SK-N-SH (cell line): ENCODE measurements at regions not wholly inside any gene's neighbourhood (a gene's known extent, or its start where the extent isn't known, plus 50 kb on each side); places are given as distances from the start of the nearest gene placed in this dataset.
A peak's percentile ranks its signal among the peaks of the same experiment; 100 is the strongest.

Source experiments
- CTCF ChIA-PET: fragments of 300-600, 350-600 bp; formaldehyde crosslinking; extraction: SDS; loops from one replicate; lab custom pipeline; 2021; lab: Yijun Ruan, JAX
- POLR2A ChIA-PET: fragments of 350-600 bp; sonication (Branson Sonifier 250); formaldehyde crosslinking; extraction: SDS; loops from one replicate; lab custom pipeline; 2020; ENCODE audit warnings: antibody characterized with exemption, inconsistent platforms; lab: Yijun Ruan, JAX
- DNase-seq: peaks from one replicate; pipeline ENCODE4 v3.0.0; 2012
- H2AFZ ChIP-seq: fragments of 200-600 bp; sonication (generic); 2 replicates; pipeline ENCODE4 v1.8.1; 2016; ENCODE audit warnings: antibody characterized with exemption, mild to moderate bottlenecking, low read depth
- H3F3A ChIP-seq: fragments of 200-600 bp; sonication (generic); replicated peaks from 2 replicates; pipeline ENCODE3; 2016; ENCODE audit warnings: antibody characterized with exemption, mild to moderate bottlenecking; ENCODE audit not compliant: insufficient read depth
- H3K27ac ChIP-seq, 2 experiments: fragments of 200-500 bp in 1 of 2; fragments of 200-600 bp in 1 of 2; sonication (Bioruptor generic) in 1 of 2; sonication (generic), shearing (Covaris generic) in 1 of 2; 2 replicates each; pipeline versions ENCODE4 v1.5.1 to v1.6.1; 2014 to 2016; ENCODE audit warnings: low read depth in 2 of 2, inconsistent platforms in 1 of 2, low read length in 1 of 2, mild to moderate bottlenecking in 1 of 2, mixed read lengths in 1 of 2
- H3K27me3 ChIP-seq: fragments of 200-600 bp; sonication (generic), shearing (Covaris generic); 2 replicates; pipeline ENCODE4 v1.6.1; 2016; ENCODE audit warnings: mixed run types; ENCODE audit not compliant: insufficient read depth
- H3K36me3 ChIP-seq, 2 experiments: fragments of 200-500 bp in 1 of 2; fragments of 200-600 bp in 1 of 2; sonication (Bioruptor generic) in 1 of 2; sonication (generic) in 1 of 2; replicated peaks in 1 of 2; 2 replicates each; pipeline versions ENCODE3 to v1.5.1; 2014 to 2016; ENCODE audit warnings: low read length in 1 of 2, mild to moderate bottlenecking in 1 of 2; ENCODE audit not compliant: insufficient read depth in 2 of 2, control insufficient read depth in 1 of 2
- H3K4me1 ChIP-seq, 2 experiments: fragments of 200-500 bp in 1 of 2; fragments of 200-600 bp in 1 of 2; sonication (Bioruptor generic) in 1 of 2; sonication (generic), shearing (Covaris generic) in 1 of 2; 2 replicates each; pipeline versions ENCODE4 v1.5.1 to v1.6.1; 2014 to 2016; ENCODE audit warnings: low read depth in 1 of 2, low read length in 1 of 2, mixed run types in 1 of 2; ENCODE audit not compliant: insufficient read depth in 2 of 2, control insufficient read depth in 1 of 2
- H3K4me2 ChIP-seq: fragments of 200-600 bp; sonication (generic), shearing (Covaris generic); 2 replicates; pipeline ENCODE4 v1.6.1; 2017; ENCODE audit warnings: mixed run types
- H3K4me3 ChIP-seq, 2 experiments: fragments of 200-500 bp in 1 of 2; fragments of 200-600 bp in 1 of 2; sonication (Bioruptor generic) in 1 of 2; sonication (generic), shearing (Covaris generic) in 1 of 2; 2 replicates each; pipeline versions ENCODE4 v1.5.1 to v1.8.1; 2014 to 2016; ENCODE audit warnings: low read depth in 2 of 2, inconsistent platforms in 1 of 2, low read length in 1 of 2, mild to moderate bottlenecking in 1 of 2, mixed read lengths in 1 of 2, moderate library complexity in 1 of 2
- H3K79me2 ChIP-seq: fragments of 200-600 bp; sonication (generic); 2 replicates; pipeline ENCODE4 v1.8.1; 2017; ENCODE audit warnings: mild to moderate bottlenecking; ENCODE audit not compliant: insufficient read depth
- H3K9ac ChIP-seq: fragments of 200-600 bp; sonication (generic); 2 replicates; pipeline ENCODE4 v1.6.1; 2017; ENCODE audit warnings: mixed run types
- H3K9me2 ChIP-seq: fragments of 200-600 bp; sonication (generic); 2 replicates; pipeline ENCODE4 v1.6.1; 2017; ENCODE audit warnings: mixed run types
- H3K9me3 ChIP-seq: fragments of 200-600 bp; sonication (generic); 2 replicates; pipeline ENCODE4 v1.6.1; 2017; ENCODE audit warnings: mixed run types, mild to moderate bottlenecking, moderate library complexity
- H4K20me1 ChIP-seq: fragments of 200-600 bp; sonication (generic); 2 replicates; pipeline ENCODE4 v1.6.1; 2017; ENCODE audit warnings: mild to moderate bottlenecking, mixed run types; ENCODE audit not compliant: insufficient read depth
- CHD2 ChIP-seq: fragments of 150-350 bp; IDR thresholded peaks from 2 replicates; pipeline ENCODE4 v1.6.1; 2018; ENCODE audit warnings: low read length; ENCODE audit not compliant: partially characterized antibody
- EP300 ChIP-seq, 2 experiments: IDR thresholded peaks; 2 replicates each; pipeline versions ENCODE4 v1.4.0 to v1.6.1; 2012; ENCODE audit warnings: borderline replicate concordance in 1 of 2, low read depth in 1 of 2, low read length in 1 of 2
- FOSL2 ChIP-seq: IDR thresholded peaks from 2 replicates; pipeline ENCODE4 v1.4.0; 2012; ENCODE audit warnings: low read depth, mild to moderate bottlenecking, moderate library complexity, borderline replicate concordance
- GATA2 ChIP-seq: sonication (generic); formaldehyde crosslinking; IDR thresholded peaks from 2 replicates; pipeline ENCODE4 v1.5.0; 2020; ENCODE audit warnings: mild to moderate bottlenecking, missing genetic modification reagents
- JUND ChIP-seq: IDR thresholded peaks from 2 replicates; pipeline ENCODE4 v1.4.0; 2012
- MEF2A ChIP-seq: IDR thresholded peaks from 2 replicates; pipeline ENCODE4 v1.4.0; 2012; ENCODE audit warnings: low read depth, borderline replicate concordance
- NFIC ChIP-seq: IDR thresholded peaks from 2 replicates; pipeline ENCODE4 v1.4.0; 2012; ENCODE audit warnings: borderline replicate concordance
- POLR2AphosphoS5 ChIP-seq: IDR thresholded peaks from 2 replicates; pipeline ENCODE4 v1.6.1; 2012; ENCODE audit warnings: low read depth, low read length
- RCOR1 ChIP-seq: fragments of 150-350 bp; IDR thresholded peaks from 2 replicates; pipeline ENCODE4 v1.6.1; 2017; ENCODE audit warnings: antibody characterized with exemption, low read length
- RXRA ChIP-seq: IDR thresholded peaks from 2 replicates; pipeline ENCODE4 v1.4.0; 2012; ENCODE audit warnings: low read depth, mild to moderate bottlenecking, borderline replicate concordance
- SIN3A ChIP-seq: IDR thresholded peaks from 2 replicates; pipeline ENCODE4 v1.6.1; 2012; ENCODE audit warnings: low read depth, mild to moderate bottlenecking, low read length, moderate library complexity, borderline replicate concordance
- TCF12 ChIP-seq: IDR thresholded peaks from 2 replicates; pipeline ENCODE4 v1.4.0; 2012
- TEAD4 ChIP-seq: IDR thresholded peaks from 2 replicates; pipeline ENCODE4 v1.4.0; 2012; ENCODE audit warnings: mild to moderate bottlenecking, borderline replicate concordance; ENCODE audit not compliant: insufficient read depth
- YY1 ChIP-seq: IDR thresholded peaks from 2 replicates; pipeline ENCODE4 v1.4.0; 2012; ENCODE audit warnings: low read depth, mild to moderate bottlenecking
- WGBS: methylation state at CpG from one replicate; pipeline ENCODE4 v1.1.6; 2017; ENCODE audit warnings: low lambda C conversion rate; 5-methylcytosine and 5-hydroxymethylcytosine counted together
- TF ChIP-seq, protein P1 (sequence below): IDR thresholded peaks from 2 replicates; pipeline ENCODE4 v1.4.0; 2012; ENCODE audit warnings: low read depth
- TF ChIP-seq, protein P2 (sequence below): fragments of 150-350 bp; IDR thresholded peaks from 2 replicates; pipeline ENCODE4 v1.6.1; 2017; ENCODE audit warnings: antibody characterized with exemption, low read length, low read depth, borderline replicate concordance
- TF ChIP-seq, protein P3 (sequence below): IDR thresholded peaks from 2 replicates; pipeline ENCODE4; 2012

DNA sequence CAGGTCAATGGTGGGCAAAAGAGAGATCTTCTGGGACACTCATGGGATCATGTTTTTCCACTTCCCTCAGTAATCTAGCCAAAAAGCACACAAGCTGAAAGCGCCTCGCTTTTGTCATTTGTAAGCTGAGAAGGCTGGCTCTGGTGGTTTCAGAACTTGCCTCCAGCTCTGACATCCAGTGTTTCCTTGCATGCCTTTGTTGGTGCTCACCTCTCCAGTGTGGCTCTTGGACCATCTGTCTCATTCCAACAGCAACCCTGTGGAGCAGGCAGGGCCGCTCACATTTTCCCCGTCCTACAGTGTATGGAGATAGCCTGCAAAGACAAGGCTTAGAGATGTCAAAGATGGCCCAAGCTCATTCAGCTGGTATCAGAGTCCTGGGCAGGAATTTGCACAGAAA is 160.8 kb upstream of the KLF4 start:
- H3F3A ChIP-seq, result no peaks in the 10 kb centered on the region
- no peaks in the 10 kb centered on the region for H3K9me3 ChIP-seq
- no peaks in the 10 kb centered on the region for H3K79me2 ChIP-seq
- no peak overlapping the region for H3K9ac ChIP-seq
- H3K27ac ChIP-seq, result no peak overlapping the region
- POLR2A ChIA-PET, result no interaction called here
- H3K4me2 ChIP-seq, result no peak overlapping the region
- H3K9me2 ChIP-seq, result no peaks in the 10 kb centered on the region
- CTCF ChIA-PET, result interaction anchor here (1.2 kb wide), 1 partner anchor 84 kb away, joined by 3 read pairs; no protein-coding TSS in a partner anchor
- no peak overlapping the region; a peak in 1 of 4 replicates for H3K4me3 ChIP-seq
- H3K27me3 ChIP-seq, result peaks cover 56% of the 10 kb centered on the region
- H4K20me1 ChIP-seq, result no peaks in the 10 kb centered on the region
- TF ChIP-seq YY1 (no peak), FOSL2 (no peak), EP300 (IDR thresholded peaks at IDR 0.05; ENCODE audit: borderline replicate concordance in 1 of 2, low read depth in 1 of 2, low read length in 1 of 2) (no peak), GATA2 (CRISPR knock-in tag) (no peak), POLR2AphosphoS5 (no peak), NFIC (peak; percentile 18; the same call in 1 of the 2 replicates), TEAD4 (no peak), RCOR1 (no peak), RXRA (no peak), CHD2 (no peak), SIN3A (no peak), TCF12 (peak; percentile 30)
- TF ChIP-seq, protein P1, sequence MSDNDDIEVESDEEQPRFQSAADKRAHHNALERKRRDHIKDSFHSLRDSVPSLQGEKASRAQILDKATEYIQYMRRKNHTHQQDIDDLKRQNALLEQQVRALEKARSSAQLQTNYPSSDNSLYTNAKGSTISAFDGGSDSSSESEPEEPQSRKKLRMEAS, result no peak
- TF ChIP-seq, protein P2, sequence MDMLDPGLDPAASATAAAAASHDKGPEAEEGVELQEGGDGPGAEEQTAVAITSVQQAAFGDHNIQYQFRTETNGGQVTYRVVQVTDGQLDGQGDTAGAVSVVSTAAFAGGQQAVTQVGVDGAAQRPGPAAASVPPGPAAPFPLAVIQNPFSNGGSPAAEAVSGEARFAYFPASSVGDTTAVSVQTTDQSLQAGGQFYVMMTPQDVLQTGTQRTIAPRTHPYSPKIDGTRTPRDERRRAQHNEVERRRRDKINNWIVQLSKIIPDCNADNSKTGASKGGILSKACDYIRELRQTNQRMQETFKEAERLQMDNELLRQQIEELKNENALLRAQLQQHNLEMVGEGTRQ, result no peak
- 35% methylated on average over 4 of the region's 4 CpGs for WGBS
- no peaks in the 10 kb centered on the region for H3K4me1 ChIP-seq
- H2AFZ ChIP-seq, result no peak overlapping the region
- H3K36me3 ChIP-seq, result no peaks in the 10 kb centered on the region
- no peak for DNase-seq

DNA sequence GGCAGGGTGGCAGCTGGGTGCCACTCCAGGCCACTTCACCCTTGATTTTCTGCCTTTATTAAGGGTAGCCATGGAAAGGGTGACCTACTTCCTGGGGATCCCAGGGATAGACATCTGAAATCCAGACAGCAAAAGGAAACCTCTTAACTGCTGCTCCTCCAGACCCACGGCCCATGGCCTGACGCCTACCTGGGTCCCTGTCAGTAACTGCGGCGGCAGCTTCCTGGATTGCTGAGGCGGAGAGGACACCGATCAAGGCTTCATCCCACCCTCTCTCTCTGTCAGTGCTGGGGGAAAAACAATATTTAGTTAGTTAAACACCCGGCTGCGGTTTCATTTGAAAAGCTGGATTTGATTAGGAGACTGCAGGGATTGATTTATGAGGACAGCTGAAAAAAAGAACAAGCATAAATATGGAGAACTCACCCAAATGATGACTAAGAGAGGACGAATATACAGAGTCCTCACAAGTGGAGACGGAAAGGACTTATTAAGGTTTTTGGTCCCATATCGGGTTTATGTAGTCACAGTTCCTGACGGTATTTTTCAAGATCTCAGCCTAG is 158.7 kb upstream of the KLF4 start:
- Histone ChIP-seq H3K9ac (no peak overlapping the region), H2AFZ (no peak overlapping the region), H4K20me1 (no peaks in the 10 kb centered on the region), H3K9me3 (no peaks in the 10 kb centered on the region), H3F3A (no peaks in the 10 kb centered on the region), H3K36me3 (no peaks in the 10 kb centered on the region), H3K4me3 (no peak overlapping the region), H3K27me3 (peaks cover 52% of the 10 kb centered on the region), H3K4me2 (peak overlapping the region; percentile 26; the same call in 1 of the 2 replicates), H3K27ac (no peak overlapping the region), H3K4me1 (no peaks in the 10 kb centered on the region), H3K79me2 (no peaks in the 10 kb centered on the region), H3K9me2 (no peaks in the 10 kb centered on the region)
- WGBS, result 18% methylated on average over 12 of the region's 12 CpGs
- peak; percentile 20; the same call in 1 of the 2 replicates for TF ChIP-seq FOSL2
- TF ChIP-seq EP300 (IDR thresholded peaks at IDR 0.05; ENCODE audit: borderline replicate concordance in 1 of 2, low read depth in 1 of 2, low read length in 1 of 2), result 0 out of 4 replicates have a peak, but pooled peaks of 1 of the 2 experiments have one; percentile 31
- no peak for TF ChIP-seq MEF2A
- TF ChIP-seq, protein P3, sequence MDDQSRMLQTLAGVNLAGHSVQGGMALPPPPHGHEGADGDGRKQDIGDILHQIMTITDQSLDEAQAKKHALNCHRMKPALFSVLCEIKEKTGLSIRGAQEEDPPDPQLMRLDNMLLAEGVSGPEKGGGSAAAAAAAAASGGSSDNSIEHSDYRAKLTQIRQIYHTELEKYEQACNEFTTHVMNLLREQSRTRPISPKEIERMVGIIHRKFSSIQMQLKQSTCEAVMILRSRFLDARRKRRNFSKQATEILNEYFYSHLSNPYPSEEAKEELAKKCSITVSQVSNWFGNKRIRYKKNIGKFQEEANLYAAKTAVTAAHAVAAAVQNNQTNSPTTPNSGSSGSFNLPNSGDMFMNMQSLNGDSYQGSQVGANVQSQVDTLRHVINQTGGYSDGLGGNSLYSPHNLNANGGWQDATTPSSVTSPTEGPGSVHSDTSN, result peak; percentile 75
- no peak for TF ChIP-seq JUND
- TF ChIP-seq TCF12, result peak; percentile 79
- ChIA-PET POLR2A (no interaction called here), CTCF (no interaction called here)
- DNase-seq, result no peak
